ENCODE measurements at regions not wholly inside any gene's neighbourhood (a gene's known extent, or its start where the extent isn't known, plus 50 kb on each side); places are given as distances from the start of the nearest gene placed in this dataset.

DNA sequence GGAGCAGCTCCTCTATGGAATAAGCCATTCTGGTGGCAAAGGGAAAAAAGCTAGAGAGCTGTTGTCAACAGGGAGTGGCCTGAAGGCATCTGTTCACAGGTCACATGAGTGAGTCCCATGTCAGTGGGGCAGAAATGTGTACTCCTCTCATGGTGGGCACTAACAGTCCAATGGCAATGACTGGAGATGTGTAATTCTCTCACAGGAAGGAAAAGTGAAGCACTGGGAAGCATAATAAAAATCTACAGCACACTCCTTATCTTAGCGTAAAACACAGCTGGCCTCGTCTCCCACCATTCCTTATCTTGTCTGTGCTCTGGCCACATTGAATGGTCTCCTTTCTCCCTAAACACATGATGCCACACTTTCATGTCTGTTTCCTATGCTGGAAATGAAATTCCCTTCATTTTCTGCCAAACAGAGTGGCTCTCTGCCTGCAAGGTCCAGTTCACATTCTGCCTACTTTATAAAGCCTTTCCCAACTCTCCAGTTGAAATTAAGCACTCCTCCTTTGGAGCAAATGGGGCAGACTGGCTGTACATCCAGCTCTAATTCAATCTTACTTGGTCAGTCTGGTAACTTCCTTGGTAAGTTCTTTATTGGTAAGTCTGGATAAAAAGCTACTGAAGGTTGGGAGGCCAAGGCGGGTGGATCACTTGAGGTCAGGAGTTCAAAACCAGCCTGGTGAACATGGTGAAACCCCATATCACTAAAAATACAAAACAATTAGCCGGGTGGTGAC lies 139.8 kb downstream of the RPL22L1 start:
- DNase-seq (ENCODE audit: low read depth), result no peak

GRCh38 chr3:170728181-170728580 lies 141.8 kb downstream of the RPL22L1 start:
- no peak for DNase-seq (ENCODE audit: low read depth)

- no peak for DNase-seq (ENCODE audit: low read depth)
These were observed 141.9 kb upstream of the SLC7A14 start for GRCh38 chr3:170727754-170728153.

GRCh38 chr3:170726976-170727661 lies 141.2 kb upstream of the SLC7A14 start:
- no peak for DNase-seq (ENCODE audit: low read depth)

- no peak for DNase-seq (ENCODE audit: low read depth)
These were observed 139.4 kb upstream of the SLC7A14 start for GRCh38 chr3:170725285-170725731.

DNA sequence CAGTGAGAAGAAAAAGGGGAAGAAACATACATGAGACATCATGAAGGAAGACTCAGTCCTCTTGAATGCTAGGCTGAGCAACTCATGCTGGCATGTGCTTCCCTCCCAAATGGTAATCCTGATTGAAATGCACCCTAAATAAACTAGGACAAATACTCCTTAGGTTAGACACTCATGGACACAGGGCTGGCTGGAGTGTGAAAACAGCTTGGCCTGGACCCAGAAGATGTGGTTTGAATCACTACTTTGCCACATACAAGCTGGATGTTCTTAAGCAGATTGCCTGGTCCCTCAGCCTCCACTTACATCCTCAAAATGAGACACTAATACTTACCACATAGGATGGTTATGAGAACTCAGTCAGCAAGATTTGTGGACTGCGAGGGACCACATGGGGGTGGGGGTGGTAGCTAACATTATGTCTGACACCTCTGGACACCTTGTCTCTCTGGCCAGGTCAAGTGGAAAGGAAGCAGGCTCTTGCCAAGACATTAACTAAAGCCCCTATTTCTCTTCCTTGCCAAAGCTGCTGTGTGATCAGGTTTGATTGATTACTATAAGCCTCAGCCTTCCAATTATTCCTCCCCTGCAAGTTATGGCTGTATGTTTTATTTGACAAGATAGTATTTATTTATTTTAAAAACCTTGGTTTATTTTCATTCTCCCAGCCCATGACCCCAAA lies 138.9 kb upstream of the SLC7A14 start:
- DNase-seq (ENCODE audit: low read depth), result no peak

GRCh38 chr3:170723241-170723640 lies 137.4 kb upstream of the SLC7A14 start:
- no peak for DNase-seq (ENCODE audit: low read depth)

DNA sequence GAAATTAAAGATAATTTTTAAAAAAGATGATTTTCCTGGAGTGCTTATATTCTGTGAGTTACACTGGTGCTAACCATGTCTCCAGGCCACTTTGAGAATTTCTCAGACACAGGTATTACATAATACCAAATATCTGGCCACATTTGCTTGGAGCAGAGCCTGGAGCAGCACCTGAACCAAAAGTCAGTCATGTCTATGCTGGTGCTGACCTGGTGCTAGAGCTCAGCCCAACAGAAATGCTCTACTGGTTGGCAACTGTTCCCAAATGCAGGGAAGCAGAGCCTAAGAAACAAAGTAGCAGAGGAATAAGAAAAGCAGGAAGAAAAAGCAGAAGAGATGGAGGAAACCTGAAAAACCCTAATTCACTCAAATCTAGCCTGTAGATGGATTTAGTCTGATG lies 135.7 kb upstream of the SLC7A14 start:
- no peak for DNase-seq (ENCODE audit: low read depth)

- no peak for DNase-seq (ENCODE audit: low read depth)
These were observed 133.4 kb upstream of the SLC7A14 start for GRCh38 chr3:170719300-170719699.

DNA sequence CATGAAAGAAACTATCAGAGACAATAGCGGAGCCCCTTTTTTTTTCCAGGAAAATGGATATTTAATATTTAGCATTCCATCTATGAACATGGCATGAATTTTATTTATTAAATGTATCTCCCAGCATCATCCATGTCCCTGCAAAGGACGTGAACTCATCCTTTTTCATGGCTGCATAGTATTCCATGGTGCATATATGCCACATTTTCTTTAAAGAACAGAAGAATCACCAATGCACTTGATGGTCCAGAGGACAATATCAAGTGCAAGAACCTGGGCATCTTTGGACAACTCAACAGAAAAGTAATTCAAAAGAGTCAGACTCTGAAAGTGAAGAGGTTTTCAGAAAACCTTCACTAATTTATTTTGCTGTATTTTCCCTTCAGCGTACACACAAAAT lies 133.0 kb upstream of the SLC7A14 start:
- DNase-seq (ENCODE audit: low read depth), result no peak

- no peak for DNase-seq (ENCODE audit: low read depth)
These were observed 131.8 kb upstream of the SLC7A14 start for GRCh38 chr3:170717410-170718402.

DNA sequence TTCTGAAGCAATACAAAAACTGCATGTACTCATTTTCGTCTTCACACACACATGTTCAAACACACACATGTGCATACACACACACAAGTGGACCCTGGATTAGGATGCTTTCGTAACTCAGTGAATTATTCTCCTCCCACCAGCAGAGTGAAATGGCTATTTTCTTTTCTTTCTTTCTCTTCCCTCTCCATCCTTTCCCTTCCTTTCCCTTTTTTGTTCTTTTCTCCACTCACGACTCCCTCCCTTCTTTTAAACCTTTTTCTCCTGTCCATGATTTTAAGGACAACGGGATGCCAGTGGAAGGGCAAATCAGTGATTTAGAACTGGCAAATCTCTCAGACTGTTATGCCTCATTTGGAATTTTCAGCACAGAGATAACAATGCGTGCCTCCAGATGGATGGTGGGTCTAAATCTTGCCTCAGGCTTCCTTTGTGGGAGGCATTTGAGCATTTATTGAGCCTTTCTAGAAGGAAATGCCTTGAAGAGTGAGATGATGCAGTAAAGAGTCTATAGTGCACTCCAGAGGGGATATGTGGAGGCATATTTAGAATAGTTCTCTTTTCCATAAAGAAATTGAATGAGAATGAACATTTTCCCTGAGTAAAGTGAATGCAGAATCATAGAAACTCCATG lies 130.4 kb upstream of the SLC7A14 start:
- DNase-seq (ENCODE audit: low read depth), result no peak

GRCh38 chr3:170714562-170715535 lies 129.0 kb upstream of the SLC7A14 start:
- DNase-seq (ENCODE audit: low read depth), result no peak

GRCh38 chr3:170714122-170714521 lies 128.2 kb upstream of the SLC7A14 start:
- DNase-seq (ENCODE audit: low read depth), result no peak

- DNase-seq (ENCODE audit: low read depth), result no peak
These were observed 127.8 kb upstream of the SLC7A14 start for GRCh38 chr3:170713653-170714052.

- DNase-seq (ENCODE audit: low read depth), result no peak
These were observed 126.9 kb upstream of the SLC7A14 start for GRCh38 chr3:170712798-170713197.

GRCh38 chr3:170712336-170712735 lies 126.5 kb upstream of the SLC7A14 start:
- no peak for DNase-seq (ENCODE audit: low read depth)

DNA sequence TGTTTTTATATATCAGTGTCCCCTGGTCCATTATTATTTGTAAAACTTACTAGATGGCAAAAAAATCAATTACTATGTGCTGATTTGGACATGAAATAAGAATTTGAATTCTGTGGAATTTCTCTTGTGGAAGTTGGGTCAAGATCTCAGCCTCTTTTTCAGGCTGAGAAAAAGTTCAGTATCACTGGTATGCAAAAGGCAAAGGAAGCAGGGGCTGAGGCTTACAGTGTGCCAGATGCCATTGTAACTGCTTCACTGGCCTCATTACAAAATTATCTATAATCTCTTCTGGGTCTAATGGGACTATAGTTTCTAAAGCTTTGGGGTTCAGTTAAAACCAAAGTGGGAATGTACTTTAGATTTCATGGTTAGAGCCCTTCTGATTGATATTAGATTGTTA lies 125.9 kb upstream of the SLC7A14 start:
- no peak for DNase-seq (ENCODE audit: low read depth)

DNA sequence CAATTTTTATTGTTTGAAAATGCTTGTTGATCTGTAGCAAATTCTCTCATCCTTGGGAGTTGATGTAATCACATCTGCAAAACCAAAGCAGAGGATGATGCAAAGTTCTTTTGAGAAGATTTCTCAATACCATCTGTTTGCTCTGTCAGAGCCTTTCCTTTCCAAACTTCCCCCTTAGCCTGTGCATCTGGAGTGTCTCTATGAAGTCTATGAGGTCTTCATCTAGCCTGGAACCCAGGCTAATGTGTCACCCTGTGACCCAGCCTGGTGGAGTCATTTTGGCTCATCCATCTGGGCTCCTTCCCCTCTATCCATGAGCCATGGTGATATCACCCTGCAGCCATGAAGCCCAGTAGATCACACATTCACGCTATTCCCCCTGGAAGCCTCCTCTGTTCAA lies 123.2 kb upstream of the SLC7A14 start:
- no peak for DNase-seq (ENCODE audit: low read depth)

- DNase-seq (ENCODE audit: low read depth), result no peak
These were observed 122.0 kb upstream of the SLC7A14 start for GRCh38 chr3:170707899-170708298.

Measured in stimulated activated CD8-positive, alpha-beta memory T cell treated with anti-CD3 and anti-CD28 coated beads, Interleukin-4, amount 100 ng/mL, for 24 hours (primary cell).